Liver (tissue), 8 donors: ENCODE measurements at regions not wholly inside any gene's neighbourhood (a gene's known extent, or its start where the extent isn't known, plus 50 kb on each side); places are given as distances from the start of the nearest gene placed in this dataset.

Experiments used
- DNase-seq: peaks from one replicate; pipeline ENCODE4 v3.0.0-alpha.2; 2017; ENCODE audit warnings: low spot score
- H3K27ac ChIP-seq, 2 donors: one replicate each; pipeline ENCODE4 v1.7.0; 2013; ENCODE audit warnings: inconsistent platforms in 2 of 2, low read length in 2 of 2, control low read depth in 1 of 2, low read depth in 1 of 2, mild to moderate bottlenecking in 1 of 2
- H3K27me3 ChIP-seq, 4 donors: one replicate each; pipeline versions ENCODE4 v1.6.1 to v1.7.0; 2013; ENCODE audit warnings: low read length in 3 of 4, inconsistent platforms in 1 of 4, mild to moderate bottlenecking in 1 of 4, moderate library complexity in 1 of 4; ENCODE audit not compliant: control insufficient read depth in 4 of 4, insufficient read depth in 4 of 4
- H3K36me3 ChIP-seq, 4 donors: one replicate each; pipeline versions ENCODE4 v1.6.1 to v1.7.0; 2013; ENCODE audit warnings: low read length in 3 of 4, mild to moderate bottlenecking in 3 of 4, low read depth in 1 of 4, moderate library complexity in 1 of 4; ENCODE audit not compliant: control insufficient read depth in 4 of 4, insufficient read depth in 3 of 4
- H3K4me1 ChIP-seq, 4 donors: one replicate each; pipeline versions ENCODE4 v1.6.1 to v1.7.0; 2013; ENCODE audit warnings: low read length in 3 of 4, mild to moderate bottlenecking in 3 of 4, moderate library complexity in 1 of 4; ENCODE audit not compliant: control insufficient read depth in 4 of 4, insufficient read depth in 4 of 4
- H3K4me3 ChIP-seq, 3 donors: one replicate each; pipeline versions ENCODE4 v1.6.1 to v1.7.0; 2013; ENCODE audit warnings: low read length in 3 of 3, control low read depth in 1 of 3, low read depth in 1 of 3, mild to moderate bottlenecking in 1 of 3
- H3K9ac ChIP-seq, 2 donors: one replicate each; pipeline ENCODE4 v1.7.0; 2013; ENCODE audit warnings: low read length in 2 of 2, mild to moderate bottlenecking in 2 of 2, moderate library complexity in 2 of 2, control low read depth in 1 of 2, low read depth in 1 of 2
- H3K9me3 ChIP-seq, 4 donors: one replicate each; pipeline versions ENCODE4 v1.6.1 to v1.7.0; 2013; ENCODE audit warnings: low read length in 3 of 4; ENCODE audit not compliant: control insufficient read depth in 4 of 4
- EGR1 ChIP-seq, 2 donors: IDR thresholded peaks; 2 replicates each; pipeline ENCODE4 v1.6.1; 2016 to 2018; ENCODE audit warnings: antibody characterized with exemption in 2 of 2, low read depth in 2 of 2
- FOXA1 ChIP-seq: IDR thresholded peaks from 2 replicates; pipeline ENCODE4 v1.6.1; 2016; ENCODE audit warnings: antibody characterized with exemption
- FOXA2 ChIP-seq: IDR thresholded peaks from 2 replicates; pipeline ENCODE4 v1.6.1; 2016; ENCODE audit warnings: antibody characterized with exemption
- HNF4A ChIP-seq, 2 donors: conservative IDR thresholded peaks; 2 replicates each; pipeline ENCODE4 v1.6.1; 2016; ENCODE audit warnings: antibody characterized with exemption in 2 of 2, mild to moderate bottlenecking in 2 of 2
- HNF4G ChIP-seq: IDR thresholded peaks from 2 replicates; pipeline ENCODE4 v1.6.1; 2016; ENCODE audit warnings: antibody characterized with exemption
- JUND ChIP-seq, 2 donors: IDR thresholded peaks; 2 replicates each; pipeline ENCODE4 v1.6.1; 2016; ENCODE audit warnings: antibody characterized with exemption in 2 of 2
- MAX ChIP-seq: IDR thresholded peaks from 2 replicates; pipeline ENCODE4 v1.6.1; 2016; ENCODE audit warnings: antibody characterized with exemption
- NR2F2 ChIP-seq: IDR thresholded peaks from 2 replicates; pipeline ENCODE4 v1.6.1; 2016; ENCODE audit warnings: antibody characterized with exemption
- RAD21 ChIP-seq, 2 donors: IDR thresholded peaks; 2 replicates each; pipeline ENCODE4 v1.6.1; 2016; ENCODE audit warnings: antibody characterized with exemption in 2 of 2, mild to moderate bottlenecking in 2 of 2
- RXRA ChIP-seq, 2 donors: IDR thresholded peaks; 2 replicates each; pipeline ENCODE4 v1.6.1; 2017 to 2018; ENCODE audit warnings: antibody characterized with exemption in 2 of 2, mild to moderate bottlenecking in 1 of 2
- SP1 ChIP-seq: IDR thresholded peaks from 2 replicates; pipeline ENCODE4 v1.6.1; 2018; ENCODE audit warnings: antibody characterized with exemption, mild to moderate bottlenecking
- TAF1 ChIP-seq: conservative IDR thresholded peaks from 2 replicates; pipeline ENCODE4 v1.6.1; 2016; ENCODE audit warnings: antibody characterized with exemption, mild to moderate bottlenecking
- YY1 ChIP-seq: IDR thresholded peaks from 2 replicates; pipeline ENCODE4 v1.6.1; 2016; ENCODE audit warnings: antibody characterized with exemption, mild to moderate bottlenecking
- ZBTB33 ChIP-seq: IDR thresholded peaks from 2 replicates; pipeline ENCODE4 v1.6.1; 2016; ENCODE audit warnings: antibody characterized with exemption
- WGBS: extraction: QIAGEN DNeasy Blood & Tissue Kit; methylation state at CpG from one replicate; pipeline ENCODE4 v1.1.7; 2013; 5-methylcytosine and 5-hydroxymethylcytosine counted together
- TF ChIP-seq, protein P1 (sequence below): IDR thresholded peaks from 2 replicates; pipeline ENCODE4 v1.6.1; 2016; ENCODE audit warnings: antibody characterized with exemption
- TF ChIP-seq, protein P2 (sequence below): fragments of 150-350 bp; IDR thresholded peaks from 2 replicates; pipeline ENCODE4 v1.5.1; 2017; ENCODE audit warnings: improper control_type of control experiment, low read depth, low read length; ENCODE audit not compliant: missing input control
- TF ChIP-seq, protein P3 (sequence below): IDR thresholded peaks from 2 replicates; pipeline ENCODE4 v1.6.1; 2016; ENCODE audit warnings: antibody characterized with exemption, mild to moderate bottlenecking
- donor health status: healthy.
- donor health status: healthy.
- donor health status: healthy.
- donor health status: healthy.
- donor health status: healthy.

- Histone ChIP-seq H3K9ac (no peak overlapping the region), H3K36me3 (no peaks in the 10 kb centered on the region), H3K4me1 (no peaks in the 10 kb centered on the region), H3K4me3 (no peak overlapping the region), H3K9me3 (no peaks in the 10 kb centered on the region), H3K27me3 (no peaks in the 10 kb centered on the region), H3K27ac (no peak overlapping the region)
- no peak for DNase-seq
- TF ChIP-seq SP1 (no peak), EGR1 (IDR thresholded peaks at IDR 0.05; ENCODE audit: low read depth in 2 of 2) (no peak), YY1 (no peak), TAF1 (no peak), MAX (no peak), RAD21 (IDR thresholded peaks at IDR 0.05) (no peak), HNF4A (conservative IDR thresholded peaks at IDR 0.05) (no peak), JUND (IDR thresholded peaks at IDR 0.05) (no peak), RXRA (IDR thresholded peaks at IDR 0.05) (no peak), NR2F2 (no peak), ZBTB33 (no peak), FOXA2 (no peak)
- TF ChIP-seq, protein P1, sequence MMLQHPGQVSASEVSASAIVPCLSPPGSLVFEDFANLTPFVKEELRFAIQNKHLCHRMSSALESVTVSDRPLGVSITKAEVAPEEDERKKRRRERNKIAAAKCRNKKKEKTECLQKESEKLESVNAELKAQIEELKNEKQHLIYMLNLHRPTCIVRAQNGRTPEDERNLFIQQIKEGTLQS: no peak
- TF ChIP-seq, protein P2, sequence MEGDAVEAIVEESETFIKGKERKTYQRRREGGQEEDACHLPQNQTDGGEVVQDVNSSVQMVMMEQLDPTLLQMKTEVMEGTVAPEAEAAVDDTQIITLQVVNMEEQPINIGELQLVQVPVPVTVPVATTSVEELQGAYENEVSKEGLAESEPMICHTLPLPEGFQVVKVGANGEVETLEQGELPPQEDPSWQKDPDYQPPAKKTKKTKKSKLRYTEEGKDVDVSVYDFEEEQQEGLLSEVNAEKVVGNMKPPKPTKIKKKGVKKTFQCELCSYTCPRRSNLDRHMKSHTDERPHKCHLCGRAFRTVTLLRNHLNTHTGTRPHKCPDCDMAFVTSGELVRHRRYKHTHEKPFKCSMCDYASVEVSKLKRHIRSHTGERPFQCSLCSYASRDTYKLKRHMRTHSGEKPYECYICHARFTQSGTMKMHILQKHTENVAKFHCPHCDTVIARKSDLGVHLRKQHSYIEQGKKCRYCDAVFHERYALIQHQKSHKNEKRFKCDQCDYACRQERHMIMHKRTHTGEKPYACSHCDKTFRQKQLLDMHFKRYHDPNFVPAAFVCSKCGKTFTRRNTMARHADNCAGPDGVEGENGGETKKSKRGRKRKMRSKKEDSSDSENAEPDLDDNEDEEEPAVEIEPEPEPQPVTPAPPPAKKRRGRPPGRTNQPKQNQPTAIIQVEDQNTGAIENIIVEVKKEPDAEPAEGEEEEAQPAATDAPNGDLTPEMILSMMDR: no peak
- TF ChIP-seq, protein P3, sequence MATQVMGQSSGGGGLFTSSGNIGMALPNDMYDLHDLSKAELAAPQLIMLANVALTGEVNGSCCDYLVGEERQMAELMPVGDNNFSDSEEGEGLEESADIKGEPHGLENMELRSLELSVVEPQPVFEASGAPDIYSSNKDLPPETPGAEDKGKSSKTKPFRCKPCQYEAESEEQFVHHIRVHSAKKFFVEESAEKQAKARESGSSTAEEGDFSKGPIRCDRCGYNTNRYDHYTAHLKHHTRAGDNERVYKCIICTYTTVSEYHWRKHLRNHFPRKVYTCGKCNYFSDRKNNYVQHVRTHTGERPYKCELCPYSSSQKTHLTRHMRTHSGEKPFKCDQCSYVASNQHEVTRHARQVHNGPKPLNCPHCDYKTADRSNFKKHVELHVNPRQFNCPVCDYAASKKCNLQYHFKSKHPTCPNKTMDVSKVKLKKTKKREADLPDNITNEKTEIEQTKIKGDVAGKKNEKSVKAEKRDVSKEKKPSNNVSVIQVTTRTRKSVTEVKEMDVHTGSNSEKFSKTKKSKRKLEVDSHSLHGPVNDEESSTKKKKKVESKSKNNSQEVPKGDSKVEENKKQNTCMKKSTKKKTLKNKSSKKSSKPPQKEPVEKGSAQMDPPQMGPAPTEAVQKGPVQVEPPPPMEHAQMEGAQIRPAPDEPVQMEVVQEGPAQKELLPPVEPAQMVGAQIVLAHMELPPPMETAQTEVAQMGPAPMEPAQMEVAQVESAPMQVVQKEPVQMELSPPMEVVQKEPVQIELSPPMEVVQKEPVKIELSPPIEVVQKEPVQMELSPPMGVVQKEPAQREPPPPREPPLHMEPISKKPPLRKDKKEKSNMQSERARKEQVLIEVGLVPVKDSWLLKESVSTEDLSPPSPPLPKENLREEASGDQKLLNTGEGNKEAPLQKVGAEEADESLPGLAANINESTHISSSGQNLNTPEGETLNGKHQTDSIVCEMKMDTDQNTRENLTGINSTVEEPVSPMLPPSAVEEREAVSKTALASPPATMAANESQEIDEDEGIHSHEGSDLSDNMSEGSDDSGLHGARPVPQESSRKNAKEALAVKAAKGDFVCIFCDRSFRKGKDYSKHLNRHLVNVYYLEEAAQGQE: no peak
- WGBS: 66% methylated on average over 10 of the region's 10 CpGs
Observed at GRCh38 chr22:23495614-23496444, 84.3 kb downstream of the IGLL1 start.

- no peaks in the 10 kb centered on the region for H3K36me3 ChIP-seq
- no peaks in the 10 kb centered on the region for H3K9me3 ChIP-seq
- no peak overlapping the region for H3K4me3 ChIP-seq
- no peaks in the 10 kb centered on the region for H3K27me3 ChIP-seq
- no peaks in the 10 kb centered on the region for H3K4me1 ChIP-seq
- no peak for DNase-seq
- no peak overlapping the region for H3K27ac ChIP-seq
- no peak overlapping the region for H3K9ac ChIP-seq
- WGBS: 98% methylated on average over 1 of the region's 1 CpG
- no peak for TF ChIP-seq TAF1
- TF ChIP-seq RAD21 (IDR thresholded peaks at IDR 0.05): no peak
- no peak for TF ChIP-seq FOXA2
- TF ChIP-seq, protein P1: no peak
- no peak for TF ChIP-seq HNF4A (conservative IDR thresholded peaks at IDR 0.05)
- TF ChIP-seq HNF4G: no peak
- TF ChIP-seq SP1: no peak
- no peak for TF ChIP-seq MAX
- TF ChIP-seq ZBTB33: no peak
- no peak for TF ChIP-seq NR2F2
- TF ChIP-seq FOXA1: no peak
Observed at GRCh38 chr22:23494930-23495266, 85.2 kb downstream of the IGLL1 start.
